IMR-90 (cell line): ENCODE measurements at regions not wholly inside any gene's neighbourhood (a gene's known extent, or its start where the extent isn't known, plus 50 kb on each side); places are given as distances from the start of the nearest gene placed in this dataset.

Experiments
- ATAC-seq: fragments of 200-7000 bp; cut with Tn5 transposase; 2 replicates; pipeline ENCODE4 v1.9.1; 2020; ENCODE audit warnings: low read depth, mild to moderate bottlenecking, moderate library complexity
- BruUV-seq: library from RNA; stranded (reverse); fragments of 400-500 nt; replicated peaks from 2 replicates; lab custom pipeline; 2021; lab: Mats Ljungman, UMichigan
- CTCF ChIA-PET: fragments of 300-600 bp; formaldehyde crosslinking; extraction: SDS; loops from one replicate; lab custom pipeline; 2021; ENCODE audit warnings: antibody characterized with exemption; lab: Yijun Ruan, JAX
- POLR2A ChIA-PET: fragments of 300-600 bp; sonication (Branson Sonifier 250); formaldehyde crosslinking; loops from one replicate; lab custom pipeline; 2022; ENCODE audit warnings: antibody characterized with exemption; ENCODE audit not compliant: unreplicated experiment; lab: Charles Lee
- DNase-seq: peaks from one replicate; pipeline ENCODE4 v3.0.0; 2013
- H2AFZ ChIP-seq: replicated peaks from 2 replicates; pipeline ENCODE3; 2013; ENCODE audit warnings: low read length, mild to moderate bottlenecking; ENCODE audit not compliant: poor library complexity
- H2AK5ac ChIP-seq: 2 replicates; pipeline ENCODE4 v1.6.1; 2013; ENCODE audit warnings: low read depth, low read length, inconsistent platforms
- H2AK9ac ChIP-seq: replicated peaks from 2 replicates; pipeline ENCODE3; 2013; ENCODE audit warnings: mild to moderate bottlenecking, low read depth, low read length, moderate library complexity; ENCODE audit not compliant: poor library complexity
- H2BK120ac ChIP-seq: 2 replicates; pipeline ENCODE4 v1.6.1; 2013; ENCODE audit warnings: low read depth, low read length, inconsistent platforms
- H2BK15ac ChIP-seq: 3 replicates; pipeline ENCODE4 v1.6.1; 2013; ENCODE audit warnings: low read depth, low read length, inconsistent platforms
- H2BK20ac ChIP-seq: 2 replicates; pipeline ENCODE4 v1.6.1; 2013; ENCODE audit warnings: low read depth, mild to moderate bottlenecking, inconsistent platforms, low read length, moderate library complexity
- H2BK5ac ChIP-seq: 2 replicates; pipeline ENCODE4 v1.6.1; 2013; ENCODE audit warnings: mild to moderate bottlenecking, low read depth, low read length, inconsistent platforms; ENCODE audit not compliant: poor library complexity, severe bottlenecking
- H3K14ac ChIP-seq: replicated peaks from 2 replicates; pipeline ENCODE4 v1.6.1; 2013; ENCODE audit warnings: low read depth, low read length, inconsistent platforms
- H3K18ac ChIP-seq: 2 replicates; pipeline ENCODE4 v1.6.1; 2013; ENCODE audit warnings: low read depth, low read length, control low read depth
- H3K23ac ChIP-seq: 2 replicates; pipeline ENCODE4 v1.6.1; 2013; ENCODE audit warnings: low read depth, low read length, inconsistent platforms
- H3K27ac ChIP-seq: 2 replicates; pipeline ENCODE4 v1.5.1; 2013; ENCODE audit warnings: mild to moderate bottlenecking, control low read depth, low read length; ENCODE audit not compliant: insufficient read depth
- H3K27me3 ChIP-seq: 2 replicates; pipeline ENCODE4 v1.6.1; 2013; ENCODE audit warnings: low read length; ENCODE audit not compliant: control insufficient read depth, insufficient read depth
- H3K36me3 ChIP-seq: 2 replicates; pipeline ENCODE4 v1.6.1; 2013; ENCODE audit warnings: low read length, mixed read lengths; ENCODE audit not compliant: control insufficient read depth, insufficient read depth
- H3K4ac ChIP-seq: 2 replicates; pipeline ENCODE4 v1.6.1; 2013; ENCODE audit warnings: low read depth, low read length, inconsistent platforms
- H3K4me1 ChIP-seq: 2 replicates; pipeline ENCODE4 v1.6.1; 2013; ENCODE audit warnings: low read length, mixed read lengths; ENCODE audit not compliant: control insufficient read depth, insufficient read depth
- H3K4me2 ChIP-seq: 2 replicates; pipeline ENCODE4 v1.6.1; 2013; ENCODE audit warnings: low read depth, mild to moderate bottlenecking, control low read depth, low read length, moderate library complexity
- H3K4me3 ChIP-seq: 2 replicates; pipeline ENCODE4 v1.5.1; 2013; ENCODE audit warnings: low read depth, mild to moderate bottlenecking, control low read depth, low read length, moderate library complexity; ENCODE audit not compliant: insufficient read depth
- H3K56ac ChIP-seq: 2 replicates; pipeline ENCODE4 v1.6.1; 2013; ENCODE audit warnings: low read length, inconsistent platforms; ENCODE audit not compliant: insufficient read depth; ENCODE audit errors: extremely low read depth
- H3K79me1 ChIP-seq, 2 experiments: 2 replicates each; pipeline ENCODE4 v1.6.1; 2013; ENCODE audit warnings: low read length in 2 of 2, inconsistent platforms in 1 of 2, low read depth in 1 of 2
- H3K9ac ChIP-seq: 2 replicates; pipeline ENCODE4 v1.6.1; 2013; ENCODE audit warnings: low read depth, low read length, control low read depth
- H3K9me1 ChIP-seq: 2 replicates; pipeline ENCODE4 v1.6.1; 2013; ENCODE audit warnings: low read length, inconsistent platforms; ENCODE audit not compliant: insufficient read depth
- H3K9me3 ChIP-seq: 2 replicates; pipeline ENCODE4 v1.6.1; 2013; ENCODE audit warnings: low read length; ENCODE audit not compliant: control insufficient read depth, insufficient read depth
- H4K20me1 ChIP-seq: 2 replicates; pipeline ENCODE4 v1.6.1; 2013; ENCODE audit warnings: low read length, inconsistent platforms; ENCODE audit not compliant: insufficient read depth
- H4K5ac ChIP-seq: 2 replicates; pipeline ENCODE4 v1.6.1; 2013; ENCODE audit warnings: mild to moderate bottlenecking, low read depth, low read length, control low read depth
- H4K8ac ChIP-seq, 2 experiments: 2 replicates each; pipeline ENCODE4 v1.6.1; 2013; ENCODE audit warnings: low read depth in 2 of 2, low read length in 2 of 2, control low read depth in 1 of 2, inconsistent platforms in 1 of 2
- H4K91ac ChIP-seq: 2 replicates; pipeline ENCODE4 v1.6.1; 2013; ENCODE audit warnings: low read depth, low read length, inconsistent platforms; ENCODE audit not compliant: insufficient read depth
- BHLHE40 ChIP-seq: fragments of 150-350 bp; IDR thresholded peaks from 2 replicates; pipeline ENCODE4 v1.6.1; 2016; ENCODE audit warnings: mild to moderate bottlenecking, low read depth, low read length
- CEBPB ChIP-seq: IDR thresholded peaks from 2 replicates; pipeline ENCODE4 v1.6.1; 2012; ENCODE audit warnings: low read depth, low read length, improper control_type of control experiment
- CHD1 ChIP-seq: IDR thresholded peaks from 2 replicates; pipeline ENCODE4 v1.6.1; 2012; ENCODE audit warnings: low read depth, low read length, improper control_type of control experiment
- ELK1 ChIP-seq: fragments of 150-350 bp; IDR thresholded peaks from 2 replicates; pipeline ENCODE4 v1.6.1; 2016; ENCODE audit warnings: low read depth, mild to moderate bottlenecking, low read length, moderate library complexity, borderline replicate concordance
- FOS ChIP-seq: fragments of 150-350 bp; IDR thresholded peaks from 2 replicates; pipeline ENCODE4 v1.6.1; 2016; ENCODE audit warnings: low read depth, low read length
- MAFK ChIP-seq: IDR thresholded peaks from 2 replicates; pipeline ENCODE4 v1.6.1; 2012; ENCODE audit warnings: low read depth, low read length, improper control_type of control experiment
- MAZ ChIP-seq: IDR thresholded peaks from 2 replicates; pipeline ENCODE4 v1.6.1; 2012; ENCODE audit warnings: low read depth, mild to moderate bottlenecking, low read length, improper control_type of control experiment, moderate library complexity, borderline replicate concordance
- MXI1 ChIP-seq: IDR thresholded peaks from 2 replicates; pipeline ENCODE4 v1.6.1; 2012; ENCODE audit warnings: low read depth, mild to moderate bottlenecking, low read length, moderate library complexity, borderline replicate concordance
- NFE2L2 ChIP-seq: fragments of 150-350 bp; IDR thresholded peaks from 2 replicates; pipeline ENCODE4 v1.6.1; 2016; ENCODE audit warnings: low read depth, mild to moderate bottlenecking, low read length
- POLR2A ChIP-seq: IDR thresholded peaks from 2 replicates; pipeline ENCODE4 v1.6.1; 2012; ENCODE audit warnings: mild to moderate bottlenecking, low read depth, low read length
- RAD21 ChIP-seq: IDR thresholded peaks from 2 replicates; pipeline ENCODE4 v1.6.1; 2012; ENCODE audit warnings: low read length, improper control_type of control experiment
- RCOR1 ChIP-seq: IDR thresholded peaks from 2 replicates; pipeline ENCODE4 v1.6.1; 2012; ENCODE audit warnings: mild to moderate bottlenecking, low read length, improper control_type of control experiment; ENCODE audit not compliant: insufficient replicate concordance
- RFX5 ChIP-seq: IDR thresholded peaks from 2 replicates; pipeline ENCODE4 v1.8.0; 2012; ENCODE audit warnings: low read depth, mild to moderate bottlenecking, low read length, moderate library complexity
- SMC3 ChIP-seq: fragments of 150-350 bp; IDR thresholded peaks from 2 replicates; pipeline ENCODE4 v1.6.1; 2016; ENCODE audit warnings: low read depth, mild to moderate bottlenecking, antibody characterized with exemption, low read length, moderate library complexity
- WGBS, 2 experiments: methylation state at CpG; one replicate each; pipeline versions ENCODE4 v1.1.5 to v1.1.7; 2013; ENCODE audit warnings: missing lambda C conversion rate in 2 of 2; ENCODE audit not compliant: insufficient read length in 1 of 2; ENCODE audit errors: extremely low coverage in 2 of 2; 5-methylcytosine and 5-hydroxymethylcytosine counted together
- dilution Hi-C: fragments of 300-500 bp; cut with HindIII; formaldehyde crosslinking; loops from one replicate; pipeline ENCODE4 v1.14.3; 2018; ENCODE audit warnings: low sequenced_read_pairs; ENCODE audit not compliant: unreplicated experiment
- in situ Hi-C: fragments of 300-500 bp; cut with MboI; formaldehyde crosslinking; loops from 3 replicates; pipeline ENCODE4 v1.14.3; 2019; ENCODE audit warnings: low sequenced_read_pairs, inconsistent platforms, mixed read lengths
- intact Hi-C: fragments of 100-400 bp; cut with micrococcal nuclease; formaldehyde crosslinking; loops from 2 replicates; pipeline ENCODE4 v1.10.0; 2022
- TF ChIP-seq, protein P1 (sequence below): conservative IDR thresholded peaks from 2 replicates; pipeline ENCODE4 v1.5.1; 2012; ENCODE audit warnings: mild to moderate bottlenecking, low read depth, low read length, improper control_type of control experiment
- TF ChIP-seq, protein P2 (sequence below): fragments of 150-350 bp; IDR thresholded peaks from 2 replicates; pipeline ENCODE4 v1.6.1; 2017; ENCODE audit warnings: mild to moderate bottlenecking, antibody characterized with exemption, low read length, low read depth

DNA sequence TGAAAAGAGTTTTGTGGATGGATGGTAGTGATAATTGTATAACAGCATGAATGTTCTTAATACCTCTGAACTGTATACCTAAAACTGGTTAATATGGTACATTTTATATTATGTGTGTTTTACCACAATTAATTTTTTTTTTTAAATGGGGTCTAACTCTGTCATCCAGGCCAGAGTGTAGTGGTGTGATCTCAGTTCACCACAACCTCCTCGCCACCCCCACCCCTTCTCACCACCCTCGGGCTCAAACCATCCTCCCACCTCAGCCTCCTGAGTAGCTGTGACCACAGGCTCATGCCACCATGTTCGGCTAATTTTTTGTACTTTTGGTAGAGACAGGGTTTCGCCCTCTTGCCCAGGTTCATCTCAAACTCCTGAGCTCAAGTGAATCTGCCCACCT is 123.2 kb downstream of the CDRT15L2 start:
- Histone ChIP-seq H3K4ac (no peak overlapping the region), H3K23ac (no peak overlapping the region), H3K27me3 (no peaks in the 10 kb centered on the region; the same call in 1 of the 2 replicates), H3K4me3 (no peak overlapping the region), H4K91ac (no peak overlapping the region), H3K27ac (no peak overlapping the region), H2AK5ac (no peak overlapping the region), H3K9me3 (no peaks in the 10 kb centered on the region), H3K4me1 (no peaks in the 10 kb centered on the region), H2BK15ac (no peak overlapping the region), H2AFZ (no peak overlapping the region), H2AK9ac (no peak overlapping the region), H3K18ac (no peak overlapping the region), H2BK120ac (no peak overlapping the region), H3K4me2 (no peak overlapping the region), H3K36me3 (no peaks in the 10 kb centered on the region), H4K8ac (no peak overlapping the region), H2BK5ac (no peak overlapping the region), H3K56ac (no peak overlapping the region), H3K79me1 (no peaks in the 10 kb centered on the region), H4K20me1 (no peaks in the 10 kb centered on the region), H3K9ac (no peak overlapping the region), H2BK20ac (no peak overlapping the region), H4K5ac (no peak overlapping the region), H3K14ac (no peak overlapping the region), H3K9me1 (no peaks in the 10 kb centered on the region)
- POLR2A ChIA-PET = no interaction called here
- in situ Hi-C loops = no loop called here
- dilution Hi-C loops = no loop called here
- no peak for DNase-seq
- TF ChIP-seq MXI1 (no peak), NFE2L2 (no peak), MAFK (no peak), POLR2A (no peak), FOS (no peak), BHLHE40 (no peak), CHD1 (no peak), CEBPB (no peak), ELK1 (no peak), RCOR1 (no peak), MAZ (no peak), SMC3 (no peak), RFX5 (no peak), RAD21 (no peak)
- TF ChIP-seq, protein P1, sequence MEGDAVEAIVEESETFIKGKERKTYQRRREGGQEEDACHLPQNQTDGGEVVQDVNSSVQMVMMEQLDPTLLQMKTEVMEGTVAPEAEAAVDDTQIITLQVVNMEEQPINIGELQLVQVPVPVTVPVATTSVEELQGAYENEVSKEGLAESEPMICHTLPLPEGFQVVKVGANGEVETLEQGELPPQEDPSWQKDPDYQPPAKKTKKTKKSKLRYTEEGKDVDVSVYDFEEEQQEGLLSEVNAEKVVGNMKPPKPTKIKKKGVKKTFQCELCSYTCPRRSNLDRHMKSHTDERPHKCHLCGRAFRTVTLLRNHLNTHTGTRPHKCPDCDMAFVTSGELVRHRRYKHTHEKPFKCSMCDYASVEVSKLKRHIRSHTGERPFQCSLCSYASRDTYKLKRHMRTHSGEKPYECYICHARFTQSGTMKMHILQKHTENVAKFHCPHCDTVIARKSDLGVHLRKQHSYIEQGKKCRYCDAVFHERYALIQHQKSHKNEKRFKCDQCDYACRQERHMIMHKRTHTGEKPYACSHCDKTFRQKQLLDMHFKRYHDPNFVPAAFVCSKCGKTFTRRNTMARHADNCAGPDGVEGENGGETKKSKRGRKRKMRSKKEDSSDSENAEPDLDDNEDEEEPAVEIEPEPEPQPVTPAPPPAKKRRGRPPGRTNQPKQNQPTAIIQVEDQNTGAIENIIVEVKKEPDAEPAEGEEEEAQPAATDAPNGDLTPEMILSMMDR = no peak
- TF ChIP-seq, protein P2, sequence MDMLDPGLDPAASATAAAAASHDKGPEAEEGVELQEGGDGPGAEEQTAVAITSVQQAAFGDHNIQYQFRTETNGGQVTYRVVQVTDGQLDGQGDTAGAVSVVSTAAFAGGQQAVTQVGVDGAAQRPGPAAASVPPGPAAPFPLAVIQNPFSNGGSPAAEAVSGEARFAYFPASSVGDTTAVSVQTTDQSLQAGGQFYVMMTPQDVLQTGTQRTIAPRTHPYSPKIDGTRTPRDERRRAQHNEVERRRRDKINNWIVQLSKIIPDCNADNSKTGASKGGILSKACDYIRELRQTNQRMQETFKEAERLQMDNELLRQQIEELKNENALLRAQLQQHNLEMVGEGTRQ = no peak
- BruUV-seq = no TSS peak
- intact Hi-C loops = no loop called here
- CTCF ChIA-PET = no interaction called here
- ATAC-seq = no peak
- WGBS, 2 experiments = 92% methylated on average over 2 of the region's 4 CpGs; no CpG with 5 or more reads in 1 of the 2 experiments
